Posterior vena cava (tissue), 2 donors: ENCODE measurements at regions not wholly inside any gene's neighbourhood (a gene's known extent, or its start where the extent isn't known, plus 50 kb on each side); places are given as distances from the start of the nearest gene placed in this dataset.
"Not testable (repeated sequence)": the region's sequence is repeated elsewhere in the genome, so short reads cannot be mapped to it uniquely, and the experiment has no call there.

Source experiments
- DNase-seq: peaks from one replicate; pipeline ENCODE4 v3.0.0-alpha.2; 2020; ENCODE audit warnings: low spot score
- intact Hi-C, 2 donors: fragments of 100-400 bp; cut with DNase I; formaldehyde crosslinking; loops; one replicate each; pipeline versions ENCODE4 v1.14.1 to v1.14.2; 2022 to 2023
- donor health status: DM: yes; HTN: yes; CAD: no.
- donor health status: DM: yes; HTN: yes; CAD: no.

DNA sequence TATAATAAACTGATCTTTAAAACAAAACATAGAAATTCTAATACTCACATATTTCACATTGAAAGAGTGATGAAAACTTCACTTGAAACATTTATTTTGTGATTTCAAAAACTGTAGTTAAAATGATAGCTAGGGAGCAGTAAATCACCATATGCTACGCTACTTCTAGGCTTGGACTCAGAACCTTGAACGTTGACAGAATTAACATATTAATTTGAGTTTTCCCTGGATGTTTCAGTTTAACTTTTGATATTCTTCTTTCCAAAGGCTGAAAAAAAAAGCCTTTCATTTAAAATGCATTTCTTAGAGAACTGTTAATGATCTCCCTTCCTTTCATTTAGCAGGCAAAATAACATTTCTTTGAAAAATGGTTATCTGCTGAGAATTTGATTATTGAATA, 307.8 kb upstream of the SGCD start:
- intact Hi-C loops = no loop called here
- no peak for DNase-seq

DNA sequence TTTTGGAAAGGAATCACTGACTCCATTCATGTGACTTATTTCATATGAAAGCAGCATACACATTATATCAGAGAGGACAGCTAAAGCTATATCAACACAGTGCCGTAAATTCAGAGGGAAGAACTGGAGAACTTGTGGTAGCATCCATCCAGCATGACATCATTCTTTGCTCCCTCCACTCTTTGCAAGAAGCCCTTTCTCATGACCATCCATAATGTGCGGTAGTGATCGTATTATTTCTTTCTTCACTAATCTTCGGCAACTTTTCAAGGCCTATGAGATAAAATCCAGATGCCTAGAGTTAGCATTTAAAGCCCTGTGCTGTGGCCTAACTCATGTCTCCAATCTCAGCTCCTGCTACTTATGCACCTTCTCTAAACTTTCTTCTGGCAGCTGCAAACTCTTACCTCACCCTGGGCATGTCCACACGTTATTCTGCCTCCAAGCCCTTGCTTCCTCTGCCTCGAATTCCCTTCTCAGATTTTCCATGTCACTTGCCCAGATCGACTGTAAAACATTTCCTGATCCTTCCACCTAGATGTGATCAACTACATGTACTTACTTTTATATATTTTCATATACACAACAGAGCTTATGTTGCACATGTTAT, 307.3 kb upstream of the SGCD start:
- no peak for DNase-seq
- intact Hi-C loops = no loop called here

GRCh38 chr5:156020647-156021046, 306.3 kb upstream of the SGCD start:
- intact Hi-C loops = no loop called here
- DNase-seq = no peak

- intact Hi-C loops = no loop called here
Measured at GRCh38 chr5:156021866-156022265, 305.1 kb upstream of the SGCD start.

GRCh38 chr5:156025656-156026055, 301.3 kb upstream of the SGCD start:
- no peak for DNase-seq
- intact Hi-C loops = no loop called here

More at GRCh38 chr5:156021866-156022265, 305.1 kb upstream of the SGCD start:
- no peak for DNase-seq

DNA sequence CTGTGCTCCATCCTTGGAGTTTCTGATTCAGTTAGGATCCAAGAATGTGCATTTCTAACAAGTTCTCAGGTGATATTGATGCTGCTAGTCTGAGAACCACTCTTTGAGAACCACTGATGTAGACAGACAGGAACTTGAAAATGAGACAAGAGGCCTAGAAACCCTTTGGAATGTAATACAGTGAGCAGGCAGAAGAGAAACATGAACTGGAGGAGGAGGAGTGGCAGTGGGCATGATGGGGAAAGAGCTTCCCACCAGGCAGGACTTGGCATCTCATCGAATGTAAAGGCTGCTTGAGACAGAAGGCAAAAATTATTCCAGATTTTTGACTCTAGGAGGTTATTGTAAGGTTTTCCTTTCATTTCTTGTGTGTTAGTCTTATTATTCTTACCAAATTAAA, 295.8 kb upstream of the SGCD start:
- no peak for DNase-seq
- intact Hi-C loops = no loop called here

DNA sequence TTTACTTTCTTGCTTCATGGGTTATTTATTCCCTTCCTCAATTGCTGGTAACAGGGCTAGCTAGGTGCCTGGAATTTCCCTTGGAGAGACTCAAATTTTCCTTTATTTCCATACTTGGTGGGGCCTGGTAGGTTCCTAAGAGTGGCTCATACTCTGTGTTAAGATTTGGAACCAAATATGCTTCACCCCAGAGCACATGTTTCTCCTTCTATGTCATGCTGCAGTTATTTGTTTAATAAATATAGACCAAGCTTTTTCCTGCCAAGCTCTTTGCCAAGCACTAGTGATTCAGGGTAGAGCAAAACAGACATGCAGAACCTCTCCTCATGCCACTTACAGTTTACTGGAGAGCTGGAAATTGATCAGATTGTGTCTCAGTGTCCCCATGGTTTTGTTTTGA, 290.3 kb upstream of the SGCD start:
- intact Hi-C loops = no loop called here
- DNase-seq = no peak

DNA sequence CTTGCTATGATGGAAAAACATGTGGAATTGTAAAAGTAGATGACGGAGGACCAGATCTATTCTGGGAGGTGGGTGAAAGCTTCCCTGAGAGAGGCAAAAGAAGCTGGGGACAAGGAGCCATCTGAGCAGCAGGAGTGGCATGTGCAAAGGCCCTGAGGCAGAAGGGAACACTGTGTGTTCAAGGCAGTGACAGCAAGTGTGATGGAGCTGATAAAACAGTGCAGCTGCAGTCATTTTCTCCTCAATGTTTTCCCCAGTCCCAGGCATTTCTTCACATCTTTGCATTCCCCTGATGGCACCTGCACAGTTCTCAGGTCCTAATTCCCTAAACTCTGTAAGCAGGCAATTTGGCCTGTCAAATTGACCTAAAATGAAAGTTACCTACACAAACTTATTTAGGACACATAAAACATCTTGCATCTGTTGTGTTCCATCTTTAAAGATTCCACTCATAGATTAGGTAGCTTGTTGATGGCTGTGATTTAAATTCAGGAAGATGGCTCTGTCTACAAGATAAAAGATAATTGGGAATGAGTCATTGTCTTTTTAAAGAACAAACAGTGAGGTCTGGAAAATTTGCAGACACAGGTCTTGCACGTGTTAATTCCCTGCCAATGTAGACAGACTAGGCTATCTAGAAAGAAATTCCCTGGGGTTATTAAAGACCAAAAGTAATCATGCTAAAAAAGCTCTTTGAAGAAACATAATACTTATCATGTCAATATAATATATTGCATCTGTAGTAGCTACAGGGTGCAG, 289.6 kb upstream of the SGCD start:
- DNase-seq = no peak
- intact Hi-C loops = no loop called here

DNA sequence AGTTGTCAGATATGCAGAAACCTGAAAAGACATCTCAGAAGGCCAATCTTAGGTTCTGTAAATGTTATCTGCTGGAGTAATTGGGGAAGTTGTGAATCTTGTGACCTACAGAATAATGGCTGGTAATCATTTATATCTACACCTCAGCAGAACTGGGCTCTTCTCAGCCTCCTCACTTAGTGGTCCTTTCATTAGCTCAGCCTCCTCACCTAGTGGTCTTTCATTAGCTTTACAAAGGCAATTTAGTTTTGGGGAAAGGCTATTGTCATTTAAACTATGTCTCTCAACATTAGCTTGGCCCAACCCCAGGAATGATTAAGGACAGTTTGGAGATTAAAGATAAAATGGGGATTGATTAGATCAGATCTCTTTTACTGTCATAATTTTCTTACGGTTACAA, 284.2 kb upstream of the SGCD start:
- DNase-seq = no peak
- intact Hi-C loops = no loop called here

GRCh38 chr5:156043351-156043750, 283.6 kb upstream of the SGCD start:
- intact Hi-C loops = no loop called here
- no peak for DNase-seq

DNA sequence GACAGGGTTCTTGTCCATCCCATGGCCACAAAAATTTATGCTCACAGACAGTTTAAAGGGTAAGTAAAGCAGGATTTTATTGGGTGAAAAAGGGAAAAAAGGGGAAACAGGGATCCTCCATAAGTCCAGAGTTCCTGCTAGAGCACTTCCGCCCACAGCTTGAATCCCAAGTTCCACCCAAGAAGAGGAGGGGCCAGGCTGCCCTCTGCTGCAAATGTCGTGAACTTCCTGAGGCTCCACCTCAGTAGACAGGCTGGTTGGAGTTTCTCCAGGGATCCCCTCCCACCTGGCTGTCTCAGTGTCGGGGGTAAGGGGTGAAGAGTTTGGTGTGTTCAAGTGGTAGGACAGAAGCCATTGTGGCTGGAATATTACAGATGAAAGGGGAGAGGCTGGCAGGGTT, 275.0 kb upstream of the SGCD start:
- intact Hi-C loops = no loop called here
- DNase-seq = no peak

DNA sequence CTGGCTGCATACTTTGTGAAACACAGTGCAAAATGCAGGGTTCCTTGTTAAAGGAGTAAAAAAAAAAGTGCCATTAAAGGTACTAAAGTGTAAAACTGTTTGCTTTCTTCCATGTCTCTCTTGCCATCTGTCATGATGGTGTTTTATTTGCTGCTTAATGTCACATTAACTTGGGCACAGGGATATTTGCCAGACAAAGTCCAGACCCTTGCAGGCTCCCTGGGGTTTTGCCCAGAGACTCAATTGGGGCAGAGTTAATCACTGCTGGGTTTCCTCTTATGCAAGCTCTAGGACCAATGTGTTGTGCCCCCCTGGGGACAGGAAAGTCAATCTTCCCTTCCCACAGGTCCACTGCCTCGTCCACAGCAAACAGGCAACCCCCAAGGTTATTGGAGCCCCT, 274.3 kb upstream of the SGCD start:
- intact Hi-C loops = no loop called here
- DNase-seq = no peak

DNA sequence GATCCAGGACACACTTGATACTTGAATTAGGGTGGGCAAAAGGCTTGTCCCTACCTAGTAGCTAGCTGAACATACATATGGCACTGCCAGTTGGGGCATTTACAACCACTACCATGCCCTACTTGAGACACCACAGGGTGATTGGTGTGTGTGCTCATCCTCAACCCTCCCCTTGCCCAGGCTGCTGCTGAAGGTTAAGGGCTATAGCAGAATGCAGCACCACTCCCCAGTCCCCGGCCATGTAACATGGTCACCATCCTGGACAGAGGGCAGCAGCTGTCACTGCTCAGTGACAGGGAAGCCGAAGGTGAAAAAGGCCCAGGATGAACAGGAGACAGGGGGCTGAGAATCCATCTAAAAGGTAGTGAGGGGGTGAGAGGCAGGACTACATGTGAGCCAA, 273.9 kb upstream of the SGCD start:
- DNase-seq = no peak
- intact Hi-C loops = no loop called here

DNA sequence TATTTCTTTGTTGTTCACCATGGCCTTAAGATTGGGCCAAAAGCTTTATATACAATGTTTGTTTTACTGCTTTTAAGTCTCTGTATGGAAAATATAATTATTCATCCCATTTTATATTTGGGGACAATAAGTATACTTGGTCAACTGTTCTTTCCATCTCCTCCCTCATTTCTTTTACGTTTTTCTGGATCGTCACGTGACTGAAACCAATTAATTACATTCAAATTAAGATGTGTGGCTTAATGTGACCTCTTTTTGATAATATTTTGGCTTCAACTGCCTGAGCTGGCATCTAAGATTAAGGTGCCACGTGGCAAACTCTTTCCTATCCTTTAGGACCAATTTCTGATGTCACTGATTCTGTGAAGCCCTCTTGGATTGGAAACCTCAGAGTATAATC, 250.1 kb upstream of the SGCD start:
- intact Hi-C loops = no loop called here

GRCh38 chr5:156087577-156088110, 239.3 kb upstream of the SGCD start:
- intact Hi-C loops = no loop called here
- DNase-seq = no peak

More for the DNA sequence above, 250.1 kb upstream of the SGCD start:
- DNase-seq = no peak

GRCh38 chr5:156089955-156090940, 236.7 kb upstream of the SGCD start:
- DNase-seq, intact Hi-C loops: not testable (repeated sequence)

GRCh38 chr5:156093024-156093423, 233.9 kb upstream of the SGCD start:
- intact Hi-C loops = no loop called here
- DNase-seq = no peak

DNA sequence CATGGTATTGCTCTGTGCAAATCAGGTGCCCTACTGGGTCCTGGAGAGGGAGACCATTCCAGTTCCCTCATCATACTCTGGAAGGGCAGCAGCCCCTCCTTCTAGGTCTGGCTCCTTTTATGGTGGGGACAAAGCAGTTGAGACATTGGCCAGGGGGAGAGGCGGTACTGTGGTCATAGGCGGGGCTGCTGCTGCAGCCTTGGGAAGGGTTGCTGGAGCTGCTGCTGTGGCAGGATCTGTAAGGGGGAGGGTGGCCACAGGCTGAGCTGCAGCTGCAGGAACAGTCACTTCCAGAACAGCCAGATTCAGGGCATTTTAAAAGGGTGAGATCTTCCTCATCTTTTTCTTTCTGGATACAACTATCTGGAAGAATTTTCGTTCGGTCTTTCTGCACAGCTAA, 233.0 kb upstream of the SGCD start:
- intact Hi-C loops = no loop called here
- no peak for DNase-seq

DNA sequence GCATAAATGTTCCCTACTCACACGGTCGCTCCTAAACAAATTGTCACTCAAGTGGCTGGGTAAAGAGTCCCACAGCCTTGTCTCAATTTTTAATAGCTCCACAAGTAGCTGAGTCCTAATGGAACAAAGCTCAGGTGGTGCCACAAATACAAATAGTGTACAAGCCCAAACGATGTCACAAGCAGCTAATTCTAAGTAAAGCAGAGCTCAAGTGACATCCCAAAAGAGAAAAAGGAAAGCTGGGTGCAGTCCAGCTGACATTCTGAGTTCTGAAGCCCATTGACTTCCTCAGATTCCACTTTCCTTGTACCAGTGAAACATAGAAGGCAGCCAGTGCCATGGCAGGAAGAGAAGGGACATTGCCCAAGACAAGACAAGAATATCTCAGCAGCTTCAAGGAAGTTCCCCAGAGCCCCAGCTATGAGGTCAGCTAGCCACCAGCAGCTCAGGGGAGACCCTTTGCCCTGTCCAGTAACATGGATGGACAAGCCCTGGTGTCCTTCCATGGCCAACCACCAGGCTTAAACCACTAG, 231.2 kb upstream of the SGCD start:
- no peak for DNase-seq
- intact Hi-C loops = no loop called here

DNA sequence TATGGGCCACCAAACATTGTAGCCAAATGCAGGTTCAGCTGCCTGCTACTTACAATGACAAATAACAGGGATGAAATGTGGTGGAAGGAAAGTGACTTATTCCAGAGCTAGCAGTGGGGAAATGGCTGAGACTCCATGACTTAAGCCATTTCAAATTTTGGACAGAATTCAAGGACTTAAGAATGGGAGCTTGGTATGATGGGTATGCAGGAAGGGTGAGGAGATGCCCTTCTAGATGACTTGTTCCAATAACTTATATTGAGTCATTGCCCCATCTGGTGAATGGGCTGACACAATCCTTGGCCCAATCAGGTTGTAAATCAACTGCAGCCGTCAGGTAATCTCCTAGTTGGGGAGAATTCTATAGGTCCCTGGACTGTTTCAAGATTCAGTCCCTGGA, 230.7 kb upstream of the SGCD start:
- intact Hi-C loops = no loop called here
- no peak for DNase-seq
